ENCODE measurements at regions not wholly inside any gene's neighbourhood (a gene's known extent, or its start where the extent isn't known, plus 50 kb on each side); places are given as distances from the start of the nearest gene placed in this dataset.
"Not testable (repeated sequence)": the region's sequence is repeated elsewhere in the genome, so short reads cannot be mapped to it uniquely, and the experiment has no call there.

DNA sequence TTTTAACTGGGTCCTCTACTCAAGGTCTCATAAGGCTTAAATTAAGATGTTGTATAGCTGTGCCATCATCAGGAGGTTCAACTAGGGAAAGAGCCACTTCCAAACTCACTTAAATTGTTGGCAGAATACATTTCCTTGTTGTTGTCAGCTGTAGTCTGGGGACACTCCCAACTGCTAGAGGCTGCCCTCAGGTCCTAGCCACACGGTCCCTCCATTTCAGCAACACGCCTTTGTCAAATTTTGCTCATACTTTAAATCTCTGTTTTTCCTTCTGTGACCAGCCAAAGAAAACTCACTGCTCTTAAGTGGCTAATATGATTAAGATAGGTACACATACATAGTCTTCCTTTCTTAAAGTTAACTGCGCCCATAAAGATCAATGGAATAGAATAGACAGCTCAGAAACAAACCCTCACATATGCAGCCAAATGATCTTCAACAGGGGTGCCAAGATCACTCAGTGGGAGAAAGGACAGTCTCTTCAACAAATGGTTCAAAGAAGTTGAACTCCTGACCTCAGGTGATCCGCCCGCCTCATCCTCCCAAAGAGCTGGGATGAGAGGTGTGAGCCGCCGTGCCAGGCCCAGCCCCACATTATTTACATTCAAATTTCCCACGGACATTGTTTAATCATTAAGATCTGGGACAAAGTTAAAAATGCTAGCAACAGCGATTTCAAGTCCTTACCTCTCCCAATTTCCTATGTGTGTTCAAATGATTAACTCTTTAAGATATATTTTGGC lies 76.4 kb upstream of the ELOVL5 start:
- POLR2A ChIA-PET = interaction anchor here (0.9 kb wide), 1 partner anchor 9 kb away, joined by 3 read pairs; no protein-coding TSS in a partner anchor
- CTCF ChIA-PET = interaction anchor here (1.7 kb wide), 1 partner anchor 23 kb away, joined by 4 read pairs; no protein-coding TSS in a partner anchor
- H3K4me1 Mint-ChIP-seq (ENCODE audit: low read depth) = peaks cover 8% of the 10 kb centered on the region
- intact Hi-C loops (cut with DNase I, micrococcal nuclease) = no loop called here
- Histone ChIP-seq H3K36me3 (ENCODE audit: insufficient read depth, low read length) (no peaks in the 10 kb centered on the region), H3K27me3 (ENCODE audit: control insufficient read depth in 1 of 2, insufficient read depth in 2 of 2, low read length in 2 of 2) (no peaks in the 10 kb centered on the region), H3K9me3 (ENCODE audit: control insufficient read depth in 1 of 2, insufficient read depth in 1 of 2, low read length in 2 of 2) (no peaks in the 10 kb centered on the region), H3K27ac (ENCODE audit: low read depth in 1 of 2, low read length in 2 of 2) (no peak overlapping the region), H3K4me3 (ENCODE audit: low read length) (no peak overlapping the region), H3K4me1 (ENCODE audit: insufficient read depth, low read length) (no peaks in the 10 kb centered on the region)
- TF ChIP-seq, protein P1, sequence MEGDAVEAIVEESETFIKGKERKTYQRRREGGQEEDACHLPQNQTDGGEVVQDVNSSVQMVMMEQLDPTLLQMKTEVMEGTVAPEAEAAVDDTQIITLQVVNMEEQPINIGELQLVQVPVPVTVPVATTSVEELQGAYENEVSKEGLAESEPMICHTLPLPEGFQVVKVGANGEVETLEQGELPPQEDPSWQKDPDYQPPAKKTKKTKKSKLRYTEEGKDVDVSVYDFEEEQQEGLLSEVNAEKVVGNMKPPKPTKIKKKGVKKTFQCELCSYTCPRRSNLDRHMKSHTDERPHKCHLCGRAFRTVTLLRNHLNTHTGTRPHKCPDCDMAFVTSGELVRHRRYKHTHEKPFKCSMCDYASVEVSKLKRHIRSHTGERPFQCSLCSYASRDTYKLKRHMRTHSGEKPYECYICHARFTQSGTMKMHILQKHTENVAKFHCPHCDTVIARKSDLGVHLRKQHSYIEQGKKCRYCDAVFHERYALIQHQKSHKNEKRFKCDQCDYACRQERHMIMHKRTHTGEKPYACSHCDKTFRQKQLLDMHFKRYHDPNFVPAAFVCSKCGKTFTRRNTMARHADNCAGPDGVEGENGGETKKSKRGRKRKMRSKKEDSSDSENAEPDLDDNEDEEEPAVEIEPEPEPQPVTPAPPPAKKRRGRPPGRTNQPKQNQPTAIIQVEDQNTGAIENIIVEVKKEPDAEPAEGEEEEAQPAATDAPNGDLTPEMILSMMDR (IDR thresholded peaks at IDR 0.05) = no peak
- DNase-seq (no peak), ATAC-seq (ENCODE audit: poor library complexity) (no peak)
- no peaks in the 10 kb centered on the region for H3K36me3 Mint-ChIP-seq (ENCODE audit: low read depth)
- H3K27ac Mint-ChIP-seq = no peak overlapping the region
- no peak overlapping the region for H3K4me3 Mint-ChIP-seq
- H3K9me3 Mint-ChIP-seq = no peaks in the 10 kb centered on the region
- H3K27me3 Mint-ChIP-seq = peaks cover 8% of the 10 kb centered on the region

DNA sequence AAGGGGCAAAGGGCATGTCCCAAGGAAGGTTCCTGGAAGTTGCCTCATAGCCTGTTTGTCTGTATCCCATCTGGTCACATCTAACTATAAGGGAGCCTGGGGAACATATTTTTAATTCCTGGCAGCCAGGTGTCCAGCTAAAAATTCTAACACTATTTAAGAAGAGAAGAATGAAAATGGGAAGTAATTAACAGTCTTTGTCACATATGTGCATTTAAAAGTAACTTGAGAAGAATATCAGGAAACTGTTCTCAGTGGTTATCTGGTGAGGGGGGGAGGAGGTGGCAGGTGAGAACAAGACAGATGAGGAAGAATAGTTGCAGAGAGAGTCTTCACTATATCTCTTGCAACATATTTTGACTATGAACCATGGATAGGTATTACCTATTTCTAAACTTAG lies 75.5 kb upstream of the ELOVL5 start:
- ATAC-seq (ENCODE audit: poor library complexity) (no peak), DNase-seq (no peak)
- peaks cover 8% of the 10 kb centered on the region for H3K27me3 Mint-ChIP-seq
- H3K4me3 Mint-ChIP-seq = no peak overlapping the region
- no peak overlapping the region for H3K27ac ChIP-seq (ENCODE audit: low read depth in 1 of 2, low read length in 2 of 2)
- no peak overlapping the region for H3K27ac Mint-ChIP-seq
- TF ChIP-seq, protein P1 (IDR thresholded peaks at IDR 0.05) = no peak
- CTCF ChIA-PET = interaction anchor here (1.7 kb wide), 1 partner anchor 24 kb away, joined by 4 read pairs; no protein-coding TSS in a partner anchor
- no peaks in the 10 kb centered on the region for H3K9me3 ChIP-seq (ENCODE audit: control insufficient read depth in 1 of 2, insufficient read depth in 1 of 2, low read length in 2 of 2)
- H3K36me3 ChIP-seq (ENCODE audit: insufficient read depth, low read length) = no peaks in the 10 kb centered on the region
- H3K4me1 ChIP-seq (ENCODE audit: insufficient read depth, low read length) = no peaks in the 10 kb centered on the region
- peaks cover 8% of the 10 kb centered on the region for H3K4me1 Mint-ChIP-seq (ENCODE audit: low read depth)
- H3K27me3 ChIP-seq (ENCODE audit: control insufficient read depth in 1 of 2, insufficient read depth in 2 of 2, low read length in 2 of 2) = no peaks in the 10 kb centered on the region
- H3K9me3 Mint-ChIP-seq = no peaks in the 10 kb centered on the region
- H3K4me3 ChIP-seq (ENCODE audit: low read length) = no peak overlapping the region
- H3K36me3 Mint-ChIP-seq (ENCODE audit: low read depth) = no peaks in the 10 kb centered on the region
- intact Hi-C loops (cut with DNase I, micrococcal nuclease) = no loop called here
- POLR2A ChIA-PET = interaction anchor here (0.9 kb wide), 1 partner anchor 8 kb away, joined by 3 read pairs; no protein-coding TSS in a partner anchor

DNA sequence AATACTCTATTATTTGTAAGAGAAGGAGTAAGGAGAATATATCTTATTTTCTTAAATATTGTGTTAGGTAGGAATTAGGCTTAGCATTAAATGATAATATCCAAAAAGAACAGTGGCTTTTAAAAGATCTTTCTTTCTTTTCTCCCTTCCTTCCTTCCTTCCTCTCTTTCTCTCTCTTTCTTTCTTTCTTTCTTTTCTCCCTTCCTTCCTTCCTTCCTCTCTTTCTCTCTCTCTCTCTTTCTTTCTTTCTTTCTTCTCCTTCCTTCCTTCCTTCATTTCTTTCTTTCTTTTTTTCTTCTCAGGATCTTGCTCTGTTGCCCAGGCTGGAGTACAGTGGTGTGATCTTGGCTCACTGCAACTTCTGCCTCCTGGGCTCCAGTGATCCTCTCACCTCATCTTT lies 74.8 kb upstream of the ELOVL5 start:
- intact Hi-C loops (cut with DNase I, micrococcal nuclease); H3K4me3 ChIP-seq (ENCODE audit: low read length); H3K9me3 Mint-ChIP-seq; ATAC-seq (ENCODE audit: poor library complexity); DNase-seq; POLR2A ChIA-PET; H3K27ac Mint-ChIP-seq; H3K4me1 ChIP-seq (ENCODE audit: insufficient read depth, low read length); CTCF ChIA-PET; H3K9me3 ChIP-seq (ENCODE audit: control insufficient read depth in 1 of 2, insufficient read depth in 1 of 2, low read length in 2 of 2); H3K27me3 ChIP-seq (ENCODE audit: control insufficient read depth in 1 of 2, insufficient read depth in 2 of 2, low read length in 2 of 2); H3K4me3 Mint-ChIP-seq; H3K36me3 ChIP-seq (ENCODE audit: insufficient read depth, low read length); H3K27ac ChIP-seq (ENCODE audit: low read depth in 1 of 2, low read length in 2 of 2); H3K27me3 Mint-ChIP-seq; H3K4me1 Mint-ChIP-seq (ENCODE audit: low read depth); H3K36me3 Mint-ChIP-seq (ENCODE audit: low read depth): not testable (repeated sequence)

DNA sequence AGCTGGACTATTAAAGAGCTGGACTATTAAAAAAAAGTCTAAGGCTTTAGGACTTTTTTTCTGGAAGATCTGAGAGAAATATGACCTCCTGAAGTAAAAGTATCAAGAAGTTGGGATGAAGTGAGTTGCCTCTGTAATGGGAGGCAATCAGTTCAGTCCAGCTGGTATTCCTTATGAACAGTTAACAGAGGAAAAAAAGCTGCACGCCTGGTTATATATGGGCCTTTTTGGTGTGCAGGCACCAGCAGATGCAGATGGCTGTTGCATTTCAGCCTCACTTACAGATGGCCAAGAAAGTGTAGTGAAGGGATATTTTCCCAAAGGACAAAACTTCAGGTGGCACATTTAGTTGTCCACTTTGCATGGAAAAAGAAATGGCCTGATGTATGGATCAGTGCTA lies 70.3 kb upstream of the ELOVL5 start:
- Histone ChIP-seq H3K27me3 (ENCODE audit: control insufficient read depth in 1 of 2, insufficient read depth in 2 of 2, low read length in 2 of 2) (no peaks in the 10 kb centered on the region), H3K27ac (ENCODE audit: low read depth in 1 of 2, low read length in 2 of 2) (no peak overlapping the region), H3K4me1 (ENCODE audit: insufficient read depth, low read length) (no peaks in the 10 kb centered on the region), H3K36me3 (ENCODE audit: insufficient read depth, low read length) (no peaks in the 10 kb centered on the region), H3K9me3 (ENCODE audit: control insufficient read depth in 1 of 2, insufficient read depth in 1 of 2, low read length in 2 of 2) (no peaks in the 10 kb centered on the region), H3K4me3 (ENCODE audit: low read length) (no peak overlapping the region)
- H3K27me3 Mint-ChIP-seq = peaks cover 4% of the 10 kb centered on the region
- TF ChIP-seq, protein P1 (IDR thresholded peaks at IDR 0.05) = no peak
- POLR2A ChIA-PET = no interaction called here
- no peak overlapping the region for H3K27ac Mint-ChIP-seq
- CTCF ChIA-PET = no interaction called here
- ATAC-seq (ENCODE audit: poor library complexity) = no peak
- no peaks in the 10 kb centered on the region for H3K4me1 Mint-ChIP-seq (ENCODE audit: low read depth)
- DNase-seq = no peak
- no peaks in the 10 kb centered on the region for H3K9me3 Mint-ChIP-seq
- no peak overlapping the region for H3K4me3 Mint-ChIP-seq
- no peaks in the 10 kb centered on the region for H3K36me3 Mint-ChIP-seq (ENCODE audit: low read depth)
- intact Hi-C loops (cut with DNase I, micrococcal nuclease) = no loop called here

Data from CD4-positive, alpha-beta T cell (primary cell).